NT2/D1 (cell line): ENCODE measurements at regions not wholly inside any gene's neighbourhood (a gene's known extent, or its start where the extent isn't known, plus 50 kb on each side); places are given as distances from the start of the nearest gene placed in this dataset.
"Not testable (repeated sequence)": the region's sequence is repeated elsewhere in the genome, so short reads cannot be mapped to it uniquely, and the experiment has no call there.

Experiments
- DNase-seq: peaks from one replicate; pipeline ENCODE4 v3.0.0-alpha.2; 2011; ENCODE audit warnings: low read depth, low spot score
- H3K27me3 ChIP-seq: 2 replicates; pipeline ENCODE4 v1.6.0; 2011; ENCODE audit warnings: mild to moderate bottlenecking; ENCODE audit not compliant: insufficient read length, insufficient read depth
- H3K36me3 ChIP-seq: 2 replicates; pipeline ENCODE4 v1.6.1; 2011; ENCODE audit warnings: mild to moderate bottlenecking, low read length, mixed read lengths; ENCODE audit not compliant: insufficient read depth, insufficient read length
- H3K4me1 ChIP-seq: 2 replicates; pipeline ENCODE4 v1.5.1; 2011; ENCODE audit not compliant: insufficient read depth, insufficient read length
- H3K4me3 ChIP-seq: 2 replicates; pipeline ENCODE4 v1.5.1; 2011; ENCODE audit warnings: low read depth; ENCODE audit not compliant: insufficient read length
- H3K9ac ChIP-seq: 2 replicates; pipeline ENCODE4 v1.6.0; 2011; ENCODE audit warnings: low read depth; ENCODE audit not compliant: insufficient read length
- H3K9me3 ChIP-seq: 2 replicates; pipeline ENCODE4 v1.5.1; 2011; ENCODE audit warnings: mild to moderate bottlenecking, low read length; ENCODE audit not compliant: insufficient read depth
- SUZ12 ChIP-seq: IDR thresholded peaks from 2 replicates; pipeline ENCODE4 v1.6.1; 2011; ENCODE audit not compliant: insufficient read length, insufficient read depth; ENCODE audit errors: extremely low read depth
- YY1 ChIP-seq: IDR thresholded peaks from 2 replicates; pipeline ENCODE4 v1.6.1; 2011; ENCODE audit not compliant: insufficient read length, insufficient read depth
- ZNF274 ChIP-seq: IDR thresholded peaks from 2 replicates; pipeline ENCODE4 v1.6.1; 2011; ENCODE audit warnings: mild to moderate bottlenecking, low read depth, low read length

DNA sequence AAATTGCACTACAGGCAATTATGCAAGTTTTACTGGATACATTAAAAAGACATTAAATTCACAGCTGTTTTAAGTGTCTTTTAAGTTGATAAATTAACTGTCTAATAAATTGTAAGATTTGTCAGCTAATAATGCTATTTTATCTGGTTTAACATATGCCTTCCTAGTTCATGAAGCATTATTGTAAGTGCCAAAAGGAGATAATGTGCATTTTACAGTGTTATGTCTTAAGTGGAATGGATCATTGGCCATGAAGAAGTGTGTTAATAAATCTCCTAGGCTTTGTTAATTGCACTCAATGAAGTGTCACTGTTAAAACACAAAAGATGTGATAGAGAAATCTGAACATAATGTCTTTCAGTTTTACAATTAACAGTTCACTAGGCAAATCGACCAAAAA, 784.3 kb upstream of the POU3F4 start:
- H3K9ac ChIP-seq = no peak overlapping the region
- DNase-seq = no peak

DNA sequence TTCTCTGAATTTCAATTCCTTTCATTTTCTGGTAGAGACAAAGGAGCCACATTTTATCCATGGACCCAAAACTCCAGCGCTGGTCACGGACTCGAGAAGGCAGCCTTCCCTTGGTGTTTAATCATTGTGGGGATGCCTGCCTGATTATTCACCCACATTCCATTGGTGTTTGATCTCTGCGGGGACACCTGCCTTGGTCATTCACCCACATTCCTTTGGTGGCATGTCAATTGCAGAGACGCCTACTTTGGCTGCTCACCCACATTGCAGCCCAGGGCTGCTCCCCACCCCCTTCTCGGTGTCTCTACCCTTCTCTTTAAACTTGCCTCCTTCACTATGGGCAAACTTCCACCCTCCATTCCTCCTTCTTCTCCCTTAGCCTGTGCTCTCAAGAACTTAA, 780.7 kb upstream of the POU3F4 start:
- H3K4me3 ChIP-seq, H3K27me3 ChIP-seq, H3K4me1 ChIP-seq, DNase-seq, H3K36me3 ChIP-seq, H3K9me3 ChIP-seq, H3K9ac ChIP-seq: not testable (repeated sequence)

More for the DNA sequence above, 784.3 kb upstream of the POU3F4 start:
- H3K4me3 ChIP-seq = no peak overlapping the region
- H3K4me1 ChIP-seq = no peaks in the 10 kb centered on the region
- TF ChIP-seq YY1 (no peak), ZNF274 (no peak)
- no peaks in the 10 kb centered on the region for H3K27me3 ChIP-seq
- no peaks in the 10 kb centered on the region for H3K36me3 ChIP-seq
- no peaks in the 10 kb centered on the region for H3K9me3 ChIP-seq

DNA sequence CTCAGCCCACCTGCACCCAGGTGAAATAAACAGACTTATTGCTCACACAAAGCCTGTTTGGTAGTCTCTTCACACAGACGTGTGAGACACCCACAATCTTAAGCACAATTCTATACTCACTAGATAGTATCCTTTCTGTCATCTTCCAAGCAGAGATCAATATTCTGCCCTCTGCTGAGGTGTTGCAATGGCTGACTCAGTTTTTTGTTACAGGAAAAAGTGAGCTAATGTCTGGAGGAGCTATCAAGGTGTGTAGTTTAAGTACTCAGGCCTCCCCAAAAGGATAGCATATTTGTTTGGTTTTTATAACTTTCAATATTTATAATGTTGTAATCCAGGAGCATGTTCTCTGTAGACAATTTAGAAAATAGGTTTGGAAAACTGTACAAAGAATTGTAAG, 775.2 kb upstream of the POU3F4 start:
- Histone ChIP-seq H3K9me3 (no peaks in the 10 kb centered on the region), H3K27me3 (no peaks in the 10 kb centered on the region), H3K4me3 (no peak overlapping the region), H3K4me1 (no peaks in the 10 kb centered on the region), H3K9ac (no peak overlapping the region), H3K36me3 (no peaks in the 10 kb centered on the region)
- TF ChIP-seq SUZ12 (no peak), YY1 (no peak), ZNF274 (no peak)
- DNase-seq = no peak

DNA sequence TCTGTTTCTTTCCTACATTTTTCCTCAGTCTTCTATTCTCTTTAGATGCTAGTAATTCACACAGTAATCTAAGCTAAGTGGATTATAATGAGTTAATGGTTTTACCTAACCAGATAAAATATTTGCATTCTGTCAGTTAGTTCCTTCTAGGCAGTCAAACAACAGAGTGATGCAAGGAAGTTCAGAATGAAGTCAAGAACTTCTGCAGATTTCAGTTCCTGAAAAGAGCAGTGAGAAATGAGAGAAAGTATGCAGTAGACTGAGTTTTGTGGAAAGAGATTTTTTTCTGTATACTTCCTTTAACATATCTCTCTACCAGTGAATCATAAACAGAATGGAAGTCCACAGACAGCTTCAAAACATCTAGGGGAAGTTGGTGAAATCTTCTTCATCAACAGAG, 774.0 kb upstream of the POU3F4 start:
- Histone ChIP-seq H3K36me3 (no peaks in the 10 kb centered on the region), H3K4me1 (no peaks in the 10 kb centered on the region), H3K4me3 (no peak overlapping the region), H3K9me3 (no peaks in the 10 kb centered on the region), H3K27me3 (no peaks in the 10 kb centered on the region), H3K9ac (no peak overlapping the region)
- no peak for TF ChIP-seq ZNF274
- DNase-seq = no peak

DNA sequence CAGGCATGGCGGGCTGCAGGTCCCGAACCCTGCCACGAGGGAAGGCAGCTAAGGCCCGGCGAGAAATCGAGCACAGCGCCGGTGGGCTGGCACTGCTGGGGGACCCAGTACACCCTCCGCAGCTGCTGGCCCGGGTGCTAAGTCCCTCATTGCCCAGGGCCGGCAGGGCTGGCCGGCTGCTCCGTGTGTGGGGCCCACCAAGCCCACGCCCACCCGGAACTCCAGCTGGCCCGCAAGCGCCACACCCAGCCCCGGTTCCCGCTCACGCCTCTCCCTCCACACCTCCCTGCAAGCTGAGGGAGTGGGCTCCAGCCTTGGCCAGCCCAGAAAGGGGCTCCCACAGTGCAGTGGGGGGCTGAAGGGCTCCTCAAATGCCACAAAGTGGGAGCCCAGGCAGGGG, 769.8 kb upstream of the POU3F4 start:
- H3K4me3 ChIP-seq, H3K27me3 ChIP-seq, H3K9me3 ChIP-seq, H3K9ac ChIP-seq, H3K36me3 ChIP-seq, DNase-seq, H3K4me1 ChIP-seq: not testable (repeated sequence)

DNA sequence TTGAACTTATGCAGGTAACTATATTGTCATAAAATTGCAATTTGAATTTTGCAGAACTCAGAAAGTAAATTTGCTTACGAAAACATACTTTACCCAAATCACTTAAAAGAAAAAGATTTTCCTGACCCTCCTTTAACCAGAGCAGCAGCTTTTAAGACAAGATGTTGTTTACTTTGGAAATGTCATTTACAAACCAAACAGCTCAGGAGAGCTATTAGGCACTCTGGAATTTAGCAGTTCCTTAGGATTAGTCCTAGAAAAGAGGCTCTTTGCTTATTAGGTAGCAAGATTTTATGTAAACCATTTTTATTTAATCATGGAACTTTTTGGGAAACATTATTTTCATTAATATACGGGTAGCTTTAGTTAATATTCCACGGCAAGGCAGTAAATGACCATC, 765.7 kb upstream of the POU3F4 start:
- no peaks in the 10 kb centered on the region for H3K9me3 ChIP-seq
- no peak overlapping the region for H3K9ac ChIP-seq
- DNase-seq = no peak
- H3K4me3 ChIP-seq = no peak overlapping the region
- H3K36me3 ChIP-seq = no peaks in the 10 kb centered on the region
- no peaks in the 10 kb centered on the region for H3K4me1 ChIP-seq
- no peaks in the 10 kb centered on the region for H3K27me3 ChIP-seq
- TF ChIP-seq SUZ12 (no peak), ZNF274 (no peak), YY1 (no peak)

DNA sequence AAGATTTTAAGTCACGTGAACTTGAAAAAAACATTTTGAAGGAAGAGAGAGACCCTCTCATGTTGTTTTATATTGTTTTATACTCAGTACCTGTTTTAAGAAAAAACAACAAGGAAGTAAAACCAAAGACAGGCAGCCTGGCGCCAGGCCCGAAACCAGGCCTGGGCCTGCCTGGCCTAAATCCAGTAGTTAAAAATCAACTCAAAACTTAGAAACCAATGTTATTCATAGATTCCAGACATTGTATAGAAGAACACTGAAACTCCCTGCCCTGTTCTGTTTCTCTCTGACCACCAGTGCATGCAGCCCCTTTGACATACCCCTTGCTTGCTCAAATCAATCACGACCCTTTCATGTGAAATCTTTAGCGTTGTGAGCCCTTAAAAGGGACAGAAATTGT, 762.4 kb upstream of the POU3F4 start:
- not testable (repeated sequence) for H3K27me3 ChIP-seq, H3K9me3 ChIP-seq, H3K4me3 ChIP-seq, H3K9ac ChIP-seq, H3K4me1 ChIP-seq, DNase-seq, H3K36me3 ChIP-seq

DNA sequence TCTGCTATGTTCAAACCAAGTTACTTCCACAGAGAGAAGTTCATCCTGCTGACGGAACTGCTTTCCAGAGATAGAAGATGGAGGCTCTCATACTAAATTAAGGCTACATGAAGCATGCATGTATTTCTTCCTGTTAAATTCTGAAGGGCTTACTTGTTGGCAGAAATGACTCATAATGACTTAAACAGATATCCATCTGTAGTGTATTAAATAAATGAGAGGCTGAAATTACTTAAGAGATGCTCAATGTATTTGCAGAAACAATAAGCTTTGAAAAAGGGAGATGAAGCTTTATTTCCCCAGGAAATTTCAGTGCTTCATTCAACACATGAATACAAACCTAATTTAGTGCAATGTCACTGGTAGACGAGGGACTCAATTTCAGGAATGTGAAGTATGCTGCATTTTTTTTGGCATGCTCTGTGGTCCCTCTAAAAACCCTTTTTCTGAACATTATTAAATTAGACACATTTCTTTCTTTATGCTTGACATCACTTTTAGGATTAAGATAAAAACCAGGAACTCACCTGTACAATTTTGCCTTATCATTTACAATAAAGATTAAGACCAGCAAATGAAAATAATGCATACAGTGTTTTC, 759.1 kb upstream of the POU3F4 start:
- Histone ChIP-seq H3K36me3 (no peaks in the 10 kb centered on the region), H3K27me3 (no peaks in the 10 kb centered on the region), H3K4me3 (no peak overlapping the region), H3K9ac (no peak overlapping the region), H3K4me1 (no peaks in the 10 kb centered on the region), H3K9me3 (no peaks in the 10 kb centered on the region)
- no peak for TF ChIP-seq SUZ12
- TF ChIP-seq YY1 = no peak
- TF ChIP-seq ZNF274 = no peak
- no peak for DNase-seq
